SK-N-SH treated with all-trans-retinoic acid at 6 μM for 48 hours (cell line): ENCODE measurements at regions not wholly inside any gene's neighbourhood (a gene's known extent, or its start where the extent isn't known, plus 50 kb on each side); places are given as distances from the start of the nearest gene placed in this dataset.

ENCODE experiments used
- BACH2 ChIP-seq: fragments of 250-450 bp; sonication (Bioruptor Pico); IDR thresholded peaks from 2 replicates; pipeline ENCODE4 v1.9.0; 2021; ENCODE audit warnings: mild to moderate bottlenecking, borderline replicate concordance
- ESRRG ChIP-seq: fragments of 250-450 bp; sonication (Bioruptor Pico); IDR thresholded peaks from 2 replicates; pipeline ENCODE4 v1.6.1; 2021; ENCODE audit warnings: mild to moderate bottlenecking
- OSR1 ChIP-seq: fragments of 250-450 bp; sonication (Bioruptor Pico); IDR thresholded peaks from 2 replicates; pipeline ENCODE4 v1.8.0; 2022; ENCODE audit warnings: moderate library complexity, mild to moderate bottlenecking, inconsistent platforms
- RARB ChIP-seq: fragments of 250-450 bp; sonication (Bioruptor Pico); IDR thresholded peaks from 2 replicates; pipeline ENCODE4 v1.8.0; 2021; ENCODE audit warnings: mild to moderate bottlenecking, moderate library complexity
- TOX ChIP-seq: fragments of 250-450 bp; sonication (Bioruptor Pico); IDR thresholded peaks from 2 replicates; pipeline ENCODE4 v1.8.0; 2021; ENCODE audit warnings: mild to moderate bottlenecking, moderate library complexity, borderline replicate concordance
- ZFP3 ChIP-seq: fragments of 250-450 bp; sonication (Bioruptor Pico); IDR thresholded peaks from 2 replicates; pipeline ENCODE4 v1.5.0; 2020; ENCODE audit warnings: mild to moderate bottlenecking, moderate library complexity
- ZFP30 ChIP-seq: fragments of 450-650 bp; formaldehyde crosslinking; IDR thresholded peaks from 2 replicates; pipeline ENCODE4 v1.5.0; 2022; ENCODE audit warnings: mild to moderate bottlenecking, moderate library complexity
- ZNF565 ChIP-seq: fragments of 450-650 bp; formaldehyde crosslinking; conservative IDR thresholded peaks from 2 replicates; pipeline ENCODE4 v1.5.0; 2020; ENCODE audit warnings: low read depth, mild to moderate bottlenecking, moderate library complexity
- TF ChIP-seq, protein P1 (sequence below): fragments of 250-450 bp; sonication (Bioruptor Pico); IDR thresholded peaks from 2 replicates; pipeline ENCODE4 v1.5.1; 2020; ENCODE audit warnings: low read depth, mild to moderate bottlenecking, moderate library complexity
- TF ChIP-seq, protein P2 (sequence below): fragments of 250-450 bp; sonication (Bioruptor Pico); IDR thresholded peaks from 2 replicates; pipeline ENCODE4 v1.5.1; 2021; ENCODE audit warnings: mild to moderate bottlenecking, moderate library complexity
- TF ChIP-seq, protein P3 (sequence below): fragments of 250-450 bp; sonication (Bioruptor Pico); IDR thresholded peaks from 2 replicates; pipeline ENCODE4 v1.8.0; 2020; ENCODE audit warnings: mild to moderate bottlenecking, moderate library complexity, borderline replicate concordance
- TF ChIP-seq, protein P4 (sequence below): fragments of 250-450 bp; sonication (Bioruptor Pico); IDR thresholded peaks from 2 replicates; pipeline ENCODE4 v1.5.0; 2020; ENCODE audit warnings: mild to moderate bottlenecking, moderate library complexity
- TF ChIP-seq, protein P5 (sequence below): fragments of 250-450 bp; sonication (Bioruptor Pico); IDR thresholded peaks from 2 replicates; pipeline ENCODE4 v1.8.0; 2021; ENCODE audit warnings: low read depth, mild to moderate bottlenecking, moderate library complexity, borderline replicate concordance

DNA sequence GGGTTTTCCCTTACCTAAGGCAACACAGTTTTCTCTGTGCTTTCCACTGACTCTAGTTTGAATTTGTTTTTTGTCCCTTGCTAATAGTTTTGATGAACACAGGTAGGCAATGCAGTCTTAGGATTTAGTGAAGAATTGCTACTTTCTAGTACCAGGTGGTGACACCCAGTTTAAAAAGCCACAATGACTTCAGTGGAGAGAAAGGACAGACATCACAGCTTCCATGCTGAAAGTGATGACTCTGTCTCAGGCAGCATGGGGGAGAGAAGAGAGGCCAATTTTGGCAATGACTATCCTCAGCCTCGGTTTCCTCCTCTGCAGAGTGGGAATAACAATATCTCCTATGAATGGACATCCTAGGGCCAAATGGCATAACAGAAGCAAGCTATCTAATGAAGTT lies 118.8 kb downstream of the AXIN2 start:
- TF ChIP-seq ZNF565 (CRISPR knock-in tag), result no peak
- TF ChIP-seq, protein P1, sequence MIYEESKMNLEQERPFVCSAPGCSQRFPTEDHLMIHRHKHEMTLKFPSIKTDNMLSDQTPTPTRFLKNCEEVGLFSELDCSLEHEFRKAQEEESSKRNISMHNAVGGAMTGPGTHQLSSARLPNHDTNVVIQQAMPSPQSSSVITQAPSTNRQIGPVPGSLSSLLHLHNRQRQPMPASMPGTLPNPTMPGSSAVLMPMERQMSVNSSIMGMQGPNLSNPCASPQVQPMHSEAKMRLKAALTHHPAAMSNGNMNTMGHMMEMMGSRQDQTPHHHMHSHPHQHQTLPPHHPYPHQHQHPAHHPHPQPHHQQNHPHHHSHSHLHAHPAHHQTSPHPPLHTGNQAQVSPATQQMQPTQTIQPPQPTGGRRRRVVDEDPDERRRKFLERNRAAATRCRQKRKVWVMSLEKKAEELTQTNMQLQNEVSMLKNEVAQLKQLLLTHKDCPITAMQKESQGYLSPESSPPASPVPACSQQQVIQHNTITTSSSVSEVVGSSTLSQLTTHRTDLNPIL (CRISPR knock-in tag), result no peak
- TF ChIP-seq ZFP3, result no peak
- TF ChIP-seq, protein P2, sequence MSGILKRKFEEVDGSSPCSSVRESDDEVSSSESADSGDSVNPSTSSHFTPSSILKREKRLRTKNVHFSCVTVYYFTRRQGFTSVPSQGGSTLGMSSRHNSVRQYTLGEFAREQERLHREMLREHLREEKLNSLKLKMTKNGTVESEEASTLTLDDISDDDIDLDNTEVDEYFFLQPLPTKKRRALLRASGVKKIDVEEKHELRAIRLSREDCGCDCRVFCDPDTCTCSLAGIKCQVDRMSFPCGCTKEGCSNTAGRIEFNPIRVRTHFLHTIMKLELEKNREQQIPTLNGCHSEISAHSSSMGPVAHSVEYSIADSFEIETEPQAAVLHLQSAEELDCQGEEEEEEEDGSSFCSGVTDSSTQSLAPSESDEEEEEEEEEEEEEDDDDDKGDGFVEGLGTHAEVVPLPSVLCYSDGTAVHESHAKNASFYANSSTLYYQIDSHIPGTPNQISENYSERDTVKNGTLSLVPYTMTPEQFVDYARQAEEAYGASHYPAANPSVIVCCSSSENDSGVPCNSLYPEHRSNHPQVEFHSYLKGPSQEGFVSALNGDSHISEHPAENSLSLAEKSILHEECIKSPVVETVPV, result no peak
- no peak for TF ChIP-seq ESRRG
- TF ChIP-seq, protein P3, sequence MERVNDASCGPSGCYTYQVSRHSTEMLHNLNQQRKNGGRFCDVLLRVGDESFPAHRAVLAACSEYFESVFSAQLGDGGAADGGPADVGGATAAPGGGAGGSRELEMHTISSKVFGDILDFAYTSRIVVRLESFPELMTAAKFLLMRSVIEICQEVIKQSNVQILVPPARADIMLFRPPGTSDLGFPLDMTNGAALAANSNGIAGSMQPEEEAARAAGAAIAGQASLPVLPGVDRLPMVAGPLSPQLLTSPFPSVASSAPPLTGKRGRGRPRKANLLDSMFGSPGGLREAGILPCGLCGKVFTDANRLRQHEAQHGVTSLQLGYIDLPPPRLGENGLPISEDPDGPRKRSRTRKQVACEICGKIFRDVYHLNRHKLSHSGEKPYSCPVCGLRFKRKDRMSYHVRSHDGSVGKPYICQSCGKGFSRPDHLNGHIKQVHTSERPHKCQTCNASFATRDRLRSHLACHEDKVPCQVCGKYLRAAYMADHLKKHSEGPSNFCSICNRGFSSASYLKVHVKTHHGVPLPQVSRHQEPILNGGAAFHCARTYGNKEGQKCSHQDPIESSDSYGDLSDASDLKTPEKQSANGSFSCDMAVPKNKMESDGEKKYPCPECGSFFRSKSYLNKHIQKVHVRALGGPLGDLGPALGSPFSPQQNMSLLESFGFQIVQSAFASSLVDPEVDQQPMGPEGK (CRISPR knock-in tag), result no peak
- no peak for TF ChIP-seq ZFP30 (CRISPR knock-in tag)
- no peak for TF ChIP-seq BACH2 (CRISPR knock-in tag)
- TF ChIP-seq, protein P4, sequence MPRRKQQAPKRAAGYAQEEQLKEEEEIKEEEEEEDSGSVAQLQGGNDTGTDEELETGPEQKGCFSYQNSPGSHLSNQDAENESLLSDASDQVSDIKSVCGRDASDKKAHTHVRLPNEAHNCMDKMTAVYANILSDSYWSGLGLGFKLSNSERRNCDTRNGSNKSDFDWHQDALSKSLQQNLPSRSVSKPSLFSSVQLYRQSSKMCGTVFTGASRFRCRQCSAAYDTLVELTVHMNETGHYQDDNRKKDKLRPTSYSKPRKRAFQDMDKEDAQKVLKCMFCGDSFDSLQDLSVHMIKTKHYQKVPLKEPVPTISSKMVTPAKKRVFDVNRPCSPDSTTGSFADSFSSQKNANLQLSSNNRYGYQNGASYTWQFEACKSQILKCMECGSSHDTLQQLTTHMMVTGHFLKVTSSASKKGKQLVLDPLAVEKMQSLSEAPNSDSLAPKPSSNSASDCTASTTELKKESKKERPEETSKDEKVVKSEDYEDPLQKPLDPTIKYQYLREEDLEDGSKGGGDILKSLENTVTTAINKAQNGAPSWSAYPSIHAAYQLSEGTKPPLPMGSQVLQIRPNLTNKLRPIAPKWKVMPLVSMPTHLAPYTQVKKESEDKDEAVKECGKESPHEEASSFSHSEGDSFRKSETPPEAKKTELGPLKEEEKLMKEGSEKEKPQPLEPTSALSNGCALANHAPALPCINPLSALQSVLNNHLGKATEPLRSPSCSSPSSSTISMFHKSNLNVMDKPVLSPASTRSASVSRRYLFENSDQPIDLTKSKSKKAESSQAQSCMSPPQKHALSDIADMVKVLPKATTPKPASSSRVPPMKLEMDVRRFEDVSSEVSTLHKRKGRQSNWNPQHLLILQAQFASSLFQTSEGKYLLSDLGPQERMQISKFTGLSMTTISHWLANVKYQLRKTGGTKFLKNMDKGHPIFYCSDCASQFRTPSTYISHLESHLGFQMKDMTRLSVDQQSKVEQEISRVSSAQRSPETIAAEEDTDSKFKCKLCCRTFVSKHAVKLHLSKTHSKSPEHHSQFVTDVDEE (CRISPR knock-in tag), result no peak
- TF ChIP-seq, protein P5, sequence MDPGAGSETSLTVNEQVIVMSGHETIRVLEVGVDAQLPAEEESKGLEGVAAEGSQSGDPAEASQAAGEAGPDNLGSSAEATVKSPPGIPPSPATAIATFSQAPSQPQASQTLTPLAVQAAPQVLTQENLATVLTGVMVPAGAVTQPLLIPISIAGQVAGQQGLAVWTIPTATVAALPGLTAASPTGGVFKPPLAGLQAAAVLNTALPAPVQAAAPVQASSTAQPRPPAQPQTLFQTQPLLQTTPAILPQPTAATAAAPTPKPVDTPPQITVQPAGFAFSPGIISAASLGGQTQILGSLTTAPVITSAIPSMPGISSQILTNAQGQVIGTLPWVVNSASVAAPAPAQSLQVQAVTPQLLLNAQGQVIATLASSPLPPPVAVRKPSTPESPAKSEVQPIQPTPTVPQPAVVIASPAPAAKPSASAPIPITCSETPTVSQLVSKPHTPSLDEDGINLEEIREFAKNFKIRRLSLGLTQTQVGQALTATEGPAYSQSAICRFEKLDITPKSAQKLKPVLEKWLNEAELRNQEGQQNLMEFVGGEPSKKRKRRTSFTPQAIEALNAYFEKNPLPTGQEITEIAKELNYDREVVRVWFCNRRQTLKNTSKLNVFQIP, result no peak
- TF ChIP-seq RARB (CRISPR knock-in tag), result no peak
- no peak for TF ChIP-seq TOX (CRISPR knock-in tag)
- no peak for TF ChIP-seq OSR1 (CRISPR knock-in tag)
